Stomach (tissue), 8 donors: ENCODE measurements at regions not wholly inside any gene's neighbourhood (a gene's known extent, or its start where the extent isn't known, plus 50 kb on each side); places are given as distances from the start of the nearest gene placed in this dataset.
A peak's percentile ranks its signal among the peaks of the same experiment; 100 is the strongest.
"Not testable (repeated sequence)": the region's sequence is repeated elsewhere in the genome, so short reads cannot be mapped to it uniquely, and the experiment has no call there.

Experiments
- DNase-seq, 2 donors: peaks; one replicate each; pipeline versions ENCODE4 v3.0.0 to v3.0.0-alpha.2; 2013 to 2019
- H3K27ac ChIP-seq, 5 donors: fragments of 200-600 bp in 4 of 5; sonication (generic) in 4 of 5; one replicate each; pipeline ENCODE4 v1.5.1; 2013 to 2019; ENCODE audit warnings: mild to moderate bottlenecking in 1 of 5, moderate library complexity in 1 of 5
- H3K27me3 ChIP-seq, 3 donors: fragments of 200-600 bp; sonication (generic); one replicate each; pipeline ENCODE4 v1.5.1; 2017 to 2019; ENCODE audit warnings: mixed run types in 1 of 3
- H3K36me3 ChIP-seq, 4 donors: fragments of 200-600 bp; sonication (generic); 1 replicate in 3 of 4; 2 replicates in 1 of 4; pipeline ENCODE4 v1.5.1; 2016 to 2019
- H3K4me1 ChIP-seq, 4 donors: fragments of 200-600 bp; sonication (generic); one replicate each; pipeline ENCODE4 v1.5.1; 2016 to 2019
- H3K4me3 ChIP-seq, 4 donors: fragments of 200-600 bp; sonication (generic) in 3 of 4; one replicate each; pipeline ENCODE4 v1.5.1; 2016 to 2019; ENCODE audit warnings: mild to moderate bottlenecking in 1 of 4
- H3K9me3 ChIP-seq, 4 donors: fragments of 200-600 bp; sonication (generic); one replicate each; pipeline ENCODE4 v1.5.1; 2016 to 2019
- EP300 ChIP-seq: sonication (generic); formaldehyde crosslinking; IDR thresholded peaks from one replicate; pipeline ENCODE4 v1.6.1; 2017; ENCODE audit warnings: antibody characterized with exemption
- POLR2A ChIP-seq, 4 donors: fragments of 450-650 bp; IDR thresholded peaks; one replicate each; pipeline ENCODE4 v1.6.1; 2016; ENCODE audit warnings: antibody characterized with exemption in 4 of 4, control low read depth in 2 of 4, mild to moderate bottlenecking in 1 of 4, moderate library complexity in 1 of 4
- POLR2AphosphoS5 ChIP-seq, 3 donors: sonication (generic); formaldehyde crosslinking; IDR thresholded peaks; one replicate each; pipeline ENCODE4 v1.6.1; 2016; ENCODE audit warnings: antibody characterized with exemption in 3 of 3
- WGBS, 5 donors: extraction: QIAGEN DNeasy Blood & Tissue Kit in 3 of 5; methylation state at CpG; one replicate each; pipeline versions ENCODE4 v1.1.5 to v1.1.7; 2013 to 2018; 5-methylcytosine and 5-hydroxymethylcytosine counted together
- intact Hi-C: fragments of 100-400 bp; cut with DNase I; formaldehyde crosslinking; loops from one replicate; pipeline ENCODE4 v1.15.1; 2023; ENCODE audit warnings: low total_unique reads
- TF ChIP-seq, protein P1 (sequence below), 7 experiments: fragments of 450-650 bp in 4 of 7; fragments of 200-600 bp in 3 of 7; sonication (generic) in 3 of 7; IDR thresholded peaks; one replicate each; pipeline ENCODE4 v1.5.1; 2016 to 2019; ENCODE audit warnings: antibody characterized with exemption in 7 of 7, control low read depth in 2 of 7, mild to moderate bottlenecking in 1 of 7
- donor health status: healthy with polysubstance abuse.
- donor health status: Bipolar disorder and iron deficiency.
- donor health status: healthy.

DNA sequence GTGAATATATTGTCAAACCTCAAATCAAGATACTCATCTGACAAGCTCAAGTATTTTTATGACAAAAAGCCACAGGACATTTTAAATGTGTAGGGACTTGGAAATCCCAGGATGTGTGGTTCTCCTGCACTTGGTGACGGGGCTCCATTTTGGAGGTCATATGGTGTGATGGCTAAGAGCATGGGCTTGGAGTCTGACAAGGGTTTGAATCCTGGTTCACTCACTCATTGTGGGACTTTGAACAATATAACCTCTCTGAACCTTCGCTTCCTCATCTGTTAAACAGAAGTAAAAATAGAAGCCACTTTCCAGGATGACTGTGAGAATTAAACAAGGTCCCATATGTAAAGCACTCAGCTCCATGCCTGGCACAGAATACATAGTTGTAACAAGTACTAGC, 99.6 kb downstream of the SMIM20 start:
- H3K4me3 ChIP-seq = no peak overlapping the region
- WGBS, 5 donors = 0 to 2% (median 0%) methylated on average over 2 of the region's 2 CpGs
- DNase-seq = no peak
- intact Hi-C loops = no loop called here
- peaks cover 0 to 16% (median 7%) of the 10 kb centered on the region in 4 donors for H3K4me1 ChIP-seq
- H3K27me3 ChIP-seq = no peaks in the 10 kb centered on the region
- TF ChIP-seq EP300 (no peak), POLR2AphosphoS5 (IDR thresholded peaks at IDR 0.05) (no peak), POLR2A (IDR thresholded peaks at IDR 0.05) (no peak)
- TF ChIP-seq, protein P1, sequence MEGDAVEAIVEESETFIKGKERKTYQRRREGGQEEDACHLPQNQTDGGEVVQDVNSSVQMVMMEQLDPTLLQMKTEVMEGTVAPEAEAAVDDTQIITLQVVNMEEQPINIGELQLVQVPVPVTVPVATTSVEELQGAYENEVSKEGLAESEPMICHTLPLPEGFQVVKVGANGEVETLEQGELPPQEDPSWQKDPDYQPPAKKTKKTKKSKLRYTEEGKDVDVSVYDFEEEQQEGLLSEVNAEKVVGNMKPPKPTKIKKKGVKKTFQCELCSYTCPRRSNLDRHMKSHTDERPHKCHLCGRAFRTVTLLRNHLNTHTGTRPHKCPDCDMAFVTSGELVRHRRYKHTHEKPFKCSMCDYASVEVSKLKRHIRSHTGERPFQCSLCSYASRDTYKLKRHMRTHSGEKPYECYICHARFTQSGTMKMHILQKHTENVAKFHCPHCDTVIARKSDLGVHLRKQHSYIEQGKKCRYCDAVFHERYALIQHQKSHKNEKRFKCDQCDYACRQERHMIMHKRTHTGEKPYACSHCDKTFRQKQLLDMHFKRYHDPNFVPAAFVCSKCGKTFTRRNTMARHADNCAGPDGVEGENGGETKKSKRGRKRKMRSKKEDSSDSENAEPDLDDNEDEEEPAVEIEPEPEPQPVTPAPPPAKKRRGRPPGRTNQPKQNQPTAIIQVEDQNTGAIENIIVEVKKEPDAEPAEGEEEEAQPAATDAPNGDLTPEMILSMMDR (IDR thresholded peaks at IDR 0.05) = no peak
- no peaks in the 10 kb centered on the region for H3K36me3 ChIP-seq
- H3K27ac ChIP-seq = no peak overlapping the region
- peaks cover 0 to 12% (median 0%) of the 10 kb centered on the region in 4 donors for H3K9me3 ChIP-seq

DNA sequence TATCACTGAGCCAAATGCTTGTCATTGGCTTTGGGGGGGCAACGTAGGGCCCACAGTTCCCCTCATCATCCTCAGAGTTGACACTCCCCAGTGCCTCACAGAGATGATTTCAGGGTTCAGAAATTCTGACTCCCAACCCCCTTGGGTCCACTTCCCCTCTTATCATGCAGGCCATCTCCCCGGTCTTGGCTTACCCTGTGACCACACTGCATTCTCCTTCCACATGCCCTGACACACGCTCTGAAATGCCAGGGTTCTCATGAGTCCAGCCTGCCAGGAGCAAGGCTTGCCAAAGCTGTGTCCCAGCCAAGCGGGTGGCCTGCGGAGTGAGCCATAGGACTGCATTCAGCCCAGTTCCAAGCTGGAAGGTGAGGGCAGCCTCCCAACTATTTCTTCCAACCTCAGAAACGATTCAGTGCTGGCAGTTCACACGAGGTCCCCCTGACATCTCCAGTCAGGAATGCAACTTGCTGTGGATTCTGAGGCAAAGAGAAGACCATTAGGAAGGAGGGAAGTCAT, 101.2 kb downstream of the SMIM20 start:
- Histone ChIP-seq H3K9me3 (no peaks in the 10 kb centered on the region), H3K27ac (peak overlapping the region in 1 of 5 donors; percentile 51), H3K27me3 (no peaks in the 10 kb centered on the region), H3K36me3 (no peaks in the 10 kb centered on the region), H3K4me3 (no peak overlapping the region), H3K4me1 (peaks cover 0 to 17% (median 8%) of the 10 kb centered on the region in 4 donors)
- WGBS, 5 donors = 35 to 55% (median 43%) methylated on average over 7 of the region's 7 CpGs
- TF ChIP-seq POLR2A (IDR thresholded peaks at IDR 0.05) = no peak
- TF ChIP-seq, protein P1 (IDR thresholded peaks at IDR 0.05) = no peak
- TF ChIP-seq EP300 = no peak
- peak in 1 of 3 donors; percentile 45 for TF ChIP-seq POLR2AphosphoS5 (IDR thresholded peaks at IDR 0.05)
- DNase-seq = peak; percentile 49 to 61
- intact Hi-C loops = no loop called here

DNA sequence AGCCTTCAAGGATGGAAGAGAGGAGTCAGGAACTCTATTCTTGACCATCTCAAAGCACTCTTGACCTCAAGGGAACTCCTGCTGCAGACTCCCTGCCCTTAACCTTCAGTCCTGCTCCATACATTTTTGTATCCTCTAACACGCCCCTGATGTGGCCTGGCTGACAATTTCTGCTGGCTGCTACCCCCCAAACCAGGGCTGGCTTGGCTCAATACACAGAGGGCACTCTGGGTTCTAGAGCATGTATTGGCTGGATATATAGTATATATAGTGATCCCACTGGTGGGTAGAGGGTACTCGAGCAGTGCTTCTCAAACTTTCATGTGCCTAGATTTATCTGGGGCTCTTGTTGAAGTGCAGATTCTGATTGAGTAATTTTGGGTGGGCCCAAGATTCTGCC, 101.9 kb downstream of the SMIM20 start:
- Histone ChIP-seq H3K4me3 (no peak overlapping the region), H3K4me1 (peaks cover 5 to 24% (median 14%) of the 10 kb centered on the region in 4 donors), H3K36me3 (no peaks in the 10 kb centered on the region), H3K9me3 (no peaks in the 10 kb centered on the region), H3K27me3 (no peaks in the 10 kb centered on the region), H3K27ac (peak overlapping the region in 1 of 5 donors; percentile 51)
- DNase-seq = no peak
- intact Hi-C loops = no loop called here
- TF ChIP-seq EP300 (no peak), POLR2AphosphoS5 (IDR thresholded peaks at IDR 0.05) (no peak), POLR2A (IDR thresholded peaks at IDR 0.05) (no peak)
- TF ChIP-seq, protein P1 (IDR thresholded peaks at IDR 0.05) = no peak
- WGBS, 5 donors = 74 to 96% (median 88%) methylated on average over 2 of the region's 2 CpGs

DNA sequence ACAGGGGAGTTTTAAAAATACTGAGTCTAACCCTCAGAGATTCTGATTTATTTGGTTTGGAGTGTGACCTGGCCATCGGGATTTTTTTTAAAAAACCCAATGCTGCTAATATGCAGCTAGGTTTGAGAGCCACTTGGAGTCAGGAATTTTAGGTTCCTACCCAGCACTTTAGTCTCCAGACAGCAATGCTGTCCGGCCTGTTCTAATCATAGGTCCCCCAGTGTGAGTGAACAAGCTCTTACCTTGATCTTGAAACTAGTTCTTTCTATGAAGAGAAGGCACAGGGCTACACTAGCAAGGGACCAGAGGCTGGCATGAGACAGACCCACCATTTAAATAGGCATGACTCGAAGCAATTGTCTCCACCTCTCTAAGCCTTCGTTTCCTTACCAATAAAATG, 103.5 kb downstream of the SMIM20 start:
- Histone ChIP-seq H3K36me3 (no peaks in the 10 kb centered on the region), H3K4me3 (no peak overlapping the region), H3K4me1 (peaks cover 15 to 41% (median 27%) of the 10 kb centered on the region in 4 donors), H3K27ac (no peak overlapping the region), H3K27me3 (no peaks in the 10 kb centered on the region), H3K9me3 (no peaks in the 10 kb centered on the region)
- intact Hi-C loops = no loop called here
- WGBS, 5 donors = 78 to 97% (median 93%) methylated on average over 4 of the region's 4 CpGs
- no peak for TF ChIP-seq EP300
- TF ChIP-seq POLR2AphosphoS5 (IDR thresholded peaks at IDR 0.05) = no peak
- TF ChIP-seq, protein P1 (IDR thresholded peaks at IDR 0.05) = no peak
- DNase-seq = no peak

DNA sequence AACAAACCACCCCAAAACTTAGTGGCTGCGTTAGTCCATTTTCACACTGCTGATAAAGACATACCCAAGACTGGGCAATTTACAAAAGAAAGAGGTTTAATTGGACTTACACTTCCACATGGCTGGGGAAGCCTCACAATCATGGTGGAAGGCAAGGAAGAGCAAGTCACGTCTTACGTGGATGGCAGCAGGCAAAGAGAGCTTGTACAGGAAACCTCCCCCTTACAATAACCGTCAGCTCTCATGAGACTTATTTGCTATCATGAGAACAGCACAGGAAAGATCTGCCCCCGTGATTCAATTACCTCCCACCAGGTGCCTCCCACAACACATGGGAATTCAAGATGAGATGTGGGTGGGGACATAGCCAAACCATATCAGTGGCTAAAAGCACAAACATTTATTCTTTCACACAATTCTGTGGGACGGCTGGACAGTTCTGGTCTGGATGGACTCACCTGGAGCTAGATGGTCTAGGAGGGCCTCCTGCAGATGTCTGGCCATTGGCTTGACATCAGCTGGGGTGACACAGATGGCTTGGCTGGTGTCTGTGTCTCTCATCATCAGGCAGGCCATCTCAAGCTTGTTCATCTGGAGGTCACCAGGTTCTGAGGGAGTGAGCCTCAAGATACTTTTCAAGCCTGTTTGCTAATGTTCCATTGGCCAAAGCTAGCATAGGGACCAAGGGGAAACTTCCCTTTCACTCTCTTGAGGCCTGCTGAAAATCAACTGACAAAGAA, 104.1 kb downstream of the SMIM20 start:
- H3K4me1 ChIP-seq = peaks cover 21 to 47% (median 33%) of the 10 kb centered on the region in 4 donors
- H3K27ac ChIP-seq, H3K4me3 ChIP-seq, H3K27me3 ChIP-seq, H3K9me3 ChIP-seq, H3K36me3 ChIP-seq, intact Hi-C loops, DNase-seq: not testable (repeated sequence)
- WGBS, 5 donors = 70 to 82% (median 77%) methylated on average over 6 of the region's 6 CpGs
